Liver (tissue), 8 donors: ENCODE measurements at regions not wholly inside any gene's neighbourhood (a gene's known extent, or its start where the extent isn't known, plus 50 kb on each side); places are given as distances from the start of the nearest gene placed in this dataset.

Experiments
- DNase-seq: peaks from one replicate; pipeline ENCODE4 v3.0.0-alpha.2; 2017; ENCODE audit warnings: low spot score
- H3K27ac ChIP-seq, 2 donors: one replicate each; pipeline ENCODE4 v1.7.0; 2013; ENCODE audit warnings: inconsistent platforms in 2 of 2, low read length in 2 of 2, control low read depth in 1 of 2, low read depth in 1 of 2, mild to moderate bottlenecking in 1 of 2
- H3K27me3 ChIP-seq, 4 donors: one replicate each; pipeline versions ENCODE4 v1.6.1 to v1.7.0; 2013; ENCODE audit warnings: low read length in 3 of 4, inconsistent platforms in 1 of 4, mild to moderate bottlenecking in 1 of 4, moderate library complexity in 1 of 4; ENCODE audit not compliant: control insufficient read depth in 4 of 4, insufficient read depth in 4 of 4
- H3K36me3 ChIP-seq, 4 donors: one replicate each; pipeline versions ENCODE4 v1.6.1 to v1.7.0; 2013; ENCODE audit warnings: low read length in 3 of 4, mild to moderate bottlenecking in 3 of 4, low read depth in 1 of 4, moderate library complexity in 1 of 4; ENCODE audit not compliant: control insufficient read depth in 4 of 4, insufficient read depth in 3 of 4
- H3K4me1 ChIP-seq, 4 donors: one replicate each; pipeline versions ENCODE4 v1.6.1 to v1.7.0; 2013; ENCODE audit warnings: low read length in 3 of 4, mild to moderate bottlenecking in 3 of 4, moderate library complexity in 1 of 4; ENCODE audit not compliant: control insufficient read depth in 4 of 4, insufficient read depth in 4 of 4
- H3K4me3 ChIP-seq, 3 donors: one replicate each; pipeline versions ENCODE4 v1.6.1 to v1.7.0; 2013; ENCODE audit warnings: low read length in 3 of 3, control low read depth in 1 of 3, low read depth in 1 of 3, mild to moderate bottlenecking in 1 of 3
- H3K9ac ChIP-seq, 2 donors: one replicate each; pipeline ENCODE4 v1.7.0; 2013; ENCODE audit warnings: low read length in 2 of 2, mild to moderate bottlenecking in 2 of 2, moderate library complexity in 2 of 2, control low read depth in 1 of 2, low read depth in 1 of 2
- H3K9me3 ChIP-seq, 4 donors: one replicate each; pipeline versions ENCODE4 v1.6.1 to v1.7.0; 2013; ENCODE audit warnings: low read length in 3 of 4; ENCODE audit not compliant: control insufficient read depth in 4 of 4
- EGR1 ChIP-seq, 2 donors: IDR thresholded peaks; 2 replicates each; pipeline ENCODE4 v1.6.1; 2016 to 2018; ENCODE audit warnings: antibody characterized with exemption in 2 of 2, low read depth in 2 of 2
- FOXA1 ChIP-seq: IDR thresholded peaks from 2 replicates; pipeline ENCODE4 v1.6.1; 2016; ENCODE audit warnings: antibody characterized with exemption
- FOXA2 ChIP-seq: IDR thresholded peaks from 2 replicates; pipeline ENCODE4 v1.6.1; 2016; ENCODE audit warnings: antibody characterized with exemption
- GABPA ChIP-seq, 2 donors: IDR thresholded peaks in 1 of 2; conservative IDR thresholded peaks in 1 of 2; 2 replicates each; pipeline ENCODE4 v1.6.1; 2016; ENCODE audit warnings: antibody characterized with exemption in 2 of 2, mild to moderate bottlenecking in 1 of 2, moderate library complexity in 1 of 2
- HNF4G ChIP-seq: IDR thresholded peaks from 2 replicates; pipeline ENCODE4 v1.6.1; 2016; ENCODE audit warnings: antibody characterized with exemption
- JUND ChIP-seq, 2 donors: IDR thresholded peaks; 2 replicates each; pipeline ENCODE4 v1.6.1; 2016; ENCODE audit warnings: antibody characterized with exemption in 2 of 2
- NR2F2 ChIP-seq: IDR thresholded peaks from 2 replicates; pipeline ENCODE4 v1.6.1; 2016; ENCODE audit warnings: antibody characterized with exemption
- RAD21 ChIP-seq, 2 donors: IDR thresholded peaks; 2 replicates each; pipeline ENCODE4 v1.6.1; 2016; ENCODE audit warnings: antibody characterized with exemption in 2 of 2, mild to moderate bottlenecking in 2 of 2
- RXRA ChIP-seq, 2 donors: IDR thresholded peaks; 2 replicates each; pipeline ENCODE4 v1.6.1; 2017 to 2018; ENCODE audit warnings: antibody characterized with exemption in 2 of 2, mild to moderate bottlenecking in 1 of 2
- SP1 ChIP-seq: IDR thresholded peaks from 2 replicates; pipeline ENCODE4 v1.6.1; 2018; ENCODE audit warnings: antibody characterized with exemption, mild to moderate bottlenecking
- TAF1 ChIP-seq: conservative IDR thresholded peaks from 2 replicates; pipeline ENCODE4 v1.6.1; 2016; ENCODE audit warnings: antibody characterized with exemption, mild to moderate bottlenecking
- YY1 ChIP-seq: IDR thresholded peaks from 2 replicates; pipeline ENCODE4 v1.6.1; 2016; ENCODE audit warnings: antibody characterized with exemption, mild to moderate bottlenecking
- WGBS: extraction: QIAGEN DNeasy Blood & Tissue Kit; methylation state at CpG from one replicate; pipeline ENCODE4 v1.1.7; 2013; 5-methylcytosine and 5-hydroxymethylcytosine counted together
- TF ChIP-seq, protein P1 (sequence below): IDR thresholded peaks from 2 replicates; pipeline ENCODE4 v1.6.1; 2016; ENCODE audit warnings: antibody characterized with exemption
- TF ChIP-seq, protein P2 (sequence below): IDR thresholded peaks from 2 replicates; pipeline ENCODE4 v1.6.1; 2016; ENCODE audit warnings: antibody characterized with exemption
- TF ChIP-seq, protein P3 (sequence below): IDR thresholded peaks from 2 replicates; pipeline ENCODE4 v1.6.1; 2016; ENCODE audit warnings: antibody characterized with exemption, mild to moderate bottlenecking
- TF ChIP-seq, protein P4 (sequence below): fragments of 150-350 bp; IDR thresholded peaks from 2 replicates; pipeline ENCODE4 v1.5.1; 2017; ENCODE audit warnings: improper control_type of control experiment, low read depth, low read length; ENCODE audit not compliant: missing input control
- TF ChIP-seq, protein P5 (sequence below): IDR thresholded peaks from 2 replicates; pipeline ENCODE4 v1.6.1; 2016; ENCODE audit warnings: antibody characterized with exemption
- donor health status: healthy.
- donor health status: healthy.
- donor health status: healthy.
- donor health status: healthy.
- donor health status: healthy.

DNA sequence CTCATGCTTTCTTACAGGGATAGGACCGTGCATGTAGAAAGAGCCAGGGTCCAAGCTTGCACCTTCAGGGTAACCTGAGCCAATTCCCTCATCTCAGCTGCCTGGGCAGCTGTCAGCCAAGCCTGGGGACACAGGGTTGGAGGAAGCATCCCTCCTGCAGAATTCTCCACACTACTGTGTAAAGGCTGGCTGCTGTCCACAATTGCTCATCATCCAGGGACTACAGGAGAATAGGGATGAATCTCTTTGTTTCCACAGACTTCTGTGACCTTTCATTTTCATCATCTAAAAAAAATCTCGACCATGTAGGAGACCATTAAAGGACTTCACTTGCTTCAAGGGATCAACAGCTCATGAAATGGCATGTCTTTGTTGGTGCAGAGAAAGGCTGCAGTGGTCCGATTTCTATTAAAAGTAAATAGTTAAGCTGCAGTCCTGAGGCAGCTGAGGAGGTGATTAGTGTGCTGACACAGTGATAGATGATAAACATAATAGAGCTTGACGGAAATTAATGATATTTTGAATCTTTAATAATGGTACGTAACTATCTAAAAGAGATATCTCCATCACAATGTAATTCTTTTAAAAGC, 74.4 kb upstream of the COPS8 start:
- H3K36me3 ChIP-seq, result no peaks in the 10 kb centered on the region
- TF ChIP-seq YY1 (no peak), HNF4G (no peak), FOXA1 (no peak), EGR1 (IDR thresholded peaks at IDR 0.05; ENCODE audit: low read depth in 2 of 2) (no peak), RAD21 (IDR thresholded peaks at IDR 0.05) (no peak), TAF1 (no peak), JUND (IDR thresholded peaks at IDR 0.05) (no peak), SP1 (no peak), RXRA (IDR thresholded peaks at IDR 0.05) (no peak), GABPA (IDR thresholded peaks at IDR 0.05 in 1 of 2, conservative IDR thresholded peaks at IDR 0.05 in 1 of 2) (no peak), FOXA2 (no peak), NR2F2 (no peak)
- TF ChIP-seq, protein P1, sequence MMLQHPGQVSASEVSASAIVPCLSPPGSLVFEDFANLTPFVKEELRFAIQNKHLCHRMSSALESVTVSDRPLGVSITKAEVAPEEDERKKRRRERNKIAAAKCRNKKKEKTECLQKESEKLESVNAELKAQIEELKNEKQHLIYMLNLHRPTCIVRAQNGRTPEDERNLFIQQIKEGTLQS, result no peak
- TF ChIP-seq, protein P2, sequence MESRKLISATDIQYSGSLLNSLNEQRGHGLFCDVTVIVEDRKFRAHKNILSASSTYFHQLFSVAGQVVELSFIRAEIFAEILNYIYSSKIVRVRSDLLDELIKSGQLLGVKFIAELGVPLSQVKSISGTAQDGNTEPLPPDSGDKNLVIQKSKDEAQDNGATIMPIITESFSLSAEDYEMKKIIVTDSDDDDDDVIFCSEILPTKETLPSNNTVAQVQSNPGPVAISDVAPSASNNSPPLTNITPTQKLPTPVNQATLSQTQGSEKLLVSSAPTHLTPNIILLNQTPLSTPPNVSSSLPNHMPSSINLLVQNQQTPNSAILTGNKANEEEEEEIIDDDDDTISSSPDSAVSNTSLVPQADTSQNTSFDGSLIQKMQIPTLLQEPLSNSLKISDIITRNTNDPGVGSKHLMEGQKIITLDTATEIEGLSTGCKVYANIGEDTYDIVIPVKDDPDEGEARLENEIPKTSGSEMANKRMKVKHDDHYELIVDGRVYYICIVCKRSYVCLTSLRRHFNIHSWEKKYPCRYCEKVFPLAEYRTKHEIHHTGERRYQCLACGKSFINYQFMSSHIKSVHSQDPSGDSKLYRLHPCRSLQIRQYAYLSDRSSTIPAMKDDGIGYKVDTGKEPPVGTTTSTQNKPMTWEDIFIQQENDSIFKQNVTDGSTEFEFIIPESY, result no peak
- TF ChIP-seq, protein P3, sequence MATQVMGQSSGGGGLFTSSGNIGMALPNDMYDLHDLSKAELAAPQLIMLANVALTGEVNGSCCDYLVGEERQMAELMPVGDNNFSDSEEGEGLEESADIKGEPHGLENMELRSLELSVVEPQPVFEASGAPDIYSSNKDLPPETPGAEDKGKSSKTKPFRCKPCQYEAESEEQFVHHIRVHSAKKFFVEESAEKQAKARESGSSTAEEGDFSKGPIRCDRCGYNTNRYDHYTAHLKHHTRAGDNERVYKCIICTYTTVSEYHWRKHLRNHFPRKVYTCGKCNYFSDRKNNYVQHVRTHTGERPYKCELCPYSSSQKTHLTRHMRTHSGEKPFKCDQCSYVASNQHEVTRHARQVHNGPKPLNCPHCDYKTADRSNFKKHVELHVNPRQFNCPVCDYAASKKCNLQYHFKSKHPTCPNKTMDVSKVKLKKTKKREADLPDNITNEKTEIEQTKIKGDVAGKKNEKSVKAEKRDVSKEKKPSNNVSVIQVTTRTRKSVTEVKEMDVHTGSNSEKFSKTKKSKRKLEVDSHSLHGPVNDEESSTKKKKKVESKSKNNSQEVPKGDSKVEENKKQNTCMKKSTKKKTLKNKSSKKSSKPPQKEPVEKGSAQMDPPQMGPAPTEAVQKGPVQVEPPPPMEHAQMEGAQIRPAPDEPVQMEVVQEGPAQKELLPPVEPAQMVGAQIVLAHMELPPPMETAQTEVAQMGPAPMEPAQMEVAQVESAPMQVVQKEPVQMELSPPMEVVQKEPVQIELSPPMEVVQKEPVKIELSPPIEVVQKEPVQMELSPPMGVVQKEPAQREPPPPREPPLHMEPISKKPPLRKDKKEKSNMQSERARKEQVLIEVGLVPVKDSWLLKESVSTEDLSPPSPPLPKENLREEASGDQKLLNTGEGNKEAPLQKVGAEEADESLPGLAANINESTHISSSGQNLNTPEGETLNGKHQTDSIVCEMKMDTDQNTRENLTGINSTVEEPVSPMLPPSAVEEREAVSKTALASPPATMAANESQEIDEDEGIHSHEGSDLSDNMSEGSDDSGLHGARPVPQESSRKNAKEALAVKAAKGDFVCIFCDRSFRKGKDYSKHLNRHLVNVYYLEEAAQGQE, result no peak
- 82% methylated on average over 5 of the region's 5 CpGs for WGBS
- no peaks in the 10 kb centered on the region for H3K4me1 ChIP-seq
- no peaks in the 10 kb centered on the region for H3K27me3 ChIP-seq
- no peak for DNase-seq
- H3K9ac ChIP-seq, result no peak overlapping the region
- no peak overlapping the region for H3K27ac ChIP-seq
- H3K9me3 ChIP-seq, result no peaks in the 10 kb centered on the region
- no peak overlapping the region for H3K4me3 ChIP-seq

DNA sequence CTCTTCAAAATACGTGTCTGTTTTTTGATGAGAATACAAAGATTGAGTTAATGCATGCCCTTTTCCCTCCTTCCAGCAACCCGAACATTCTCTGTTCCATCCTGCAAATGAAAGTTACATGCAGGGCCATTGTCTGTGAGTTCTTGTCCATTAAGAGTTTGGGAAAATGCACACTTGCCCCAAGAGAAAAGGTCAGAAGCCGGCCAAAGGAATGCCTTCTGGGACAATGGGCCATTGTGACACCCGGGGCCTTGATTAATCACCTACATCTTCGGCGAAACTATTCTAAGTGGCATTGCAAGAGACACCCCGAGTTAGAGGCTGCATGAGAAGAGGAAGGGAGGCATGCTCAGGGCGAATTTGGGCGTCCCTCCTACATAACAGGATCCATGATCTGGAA, 73.7 kb upstream of the COPS8 start:
- Histone ChIP-seq H3K36me3 (no peaks in the 10 kb centered on the region), H3K9ac (no peak overlapping the region), H3K4me1 (no peaks in the 10 kb centered on the region), H3K4me3 (no peak overlapping the region), H3K27ac (no peak overlapping the region), H3K27me3 (no peaks in the 10 kb centered on the region), H3K9me3 (no peaks in the 10 kb centered on the region)
- no peak for DNase-seq
- WGBS, result 75% methylated on average over 9 of the region's 9 CpGs
- no peak for TF ChIP-seq HNF4G
- no peak for TF ChIP-seq RXRA (IDR thresholded peaks at IDR 0.05)
- TF ChIP-seq, protein P4, sequence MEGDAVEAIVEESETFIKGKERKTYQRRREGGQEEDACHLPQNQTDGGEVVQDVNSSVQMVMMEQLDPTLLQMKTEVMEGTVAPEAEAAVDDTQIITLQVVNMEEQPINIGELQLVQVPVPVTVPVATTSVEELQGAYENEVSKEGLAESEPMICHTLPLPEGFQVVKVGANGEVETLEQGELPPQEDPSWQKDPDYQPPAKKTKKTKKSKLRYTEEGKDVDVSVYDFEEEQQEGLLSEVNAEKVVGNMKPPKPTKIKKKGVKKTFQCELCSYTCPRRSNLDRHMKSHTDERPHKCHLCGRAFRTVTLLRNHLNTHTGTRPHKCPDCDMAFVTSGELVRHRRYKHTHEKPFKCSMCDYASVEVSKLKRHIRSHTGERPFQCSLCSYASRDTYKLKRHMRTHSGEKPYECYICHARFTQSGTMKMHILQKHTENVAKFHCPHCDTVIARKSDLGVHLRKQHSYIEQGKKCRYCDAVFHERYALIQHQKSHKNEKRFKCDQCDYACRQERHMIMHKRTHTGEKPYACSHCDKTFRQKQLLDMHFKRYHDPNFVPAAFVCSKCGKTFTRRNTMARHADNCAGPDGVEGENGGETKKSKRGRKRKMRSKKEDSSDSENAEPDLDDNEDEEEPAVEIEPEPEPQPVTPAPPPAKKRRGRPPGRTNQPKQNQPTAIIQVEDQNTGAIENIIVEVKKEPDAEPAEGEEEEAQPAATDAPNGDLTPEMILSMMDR, result no peak
- TF ChIP-seq GABPA (IDR thresholded peaks at IDR 0.05 in 1 of 2, conservative IDR thresholded peaks at IDR 0.05 in 1 of 2), result no peak
- TF ChIP-seq, protein P5, sequence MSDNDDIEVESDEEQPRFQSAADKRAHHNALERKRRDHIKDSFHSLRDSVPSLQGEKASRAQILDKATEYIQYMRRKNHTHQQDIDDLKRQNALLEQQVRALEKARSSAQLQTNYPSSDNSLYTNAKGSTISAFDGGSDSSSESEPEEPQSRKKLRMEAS, result no peak
- no peak for TF ChIP-seq FOXA2
- no peak for TF ChIP-seq SP1
- no peak for TF ChIP-seq FOXA1
- TF ChIP-seq NR2F2, result no peak
